Suprapubic skin (tissue), 4 donors: ENCODE measurements at regions not wholly inside any gene's neighbourhood (a gene's known extent, or its start where the extent isn't known, plus 50 kb on each side); places are given as distances from the start of the nearest gene placed in this dataset.

ENCODE experiments used
- DNase-seq, 2 donors: peaks; one replicate each; pipeline ENCODE4 v3.0.0-alpha.2; 2019; ENCODE audit warnings: low spot score in 2 of 2
- H3K27ac ChIP-seq: fragments of 200-600 bp; sonication (generic); one replicate; pipeline ENCODE4 v1.5.1; 2019
- H3K27me3 ChIP-seq: fragments of 200-600 bp; sonication (generic); one replicate; pipeline ENCODE4 v1.5.1; 2019
- H3K36me3 ChIP-seq: fragments of 200-600 bp; sonication (generic); one replicate; pipeline ENCODE4 v1.5.1; 2019
- H3K4me1 ChIP-seq: fragments of 200-600 bp; sonication (generic); one replicate; pipeline ENCODE4 v1.5.1; 2019
- H3K4me3 ChIP-seq: fragments of 200-600 bp; sonication (generic); one replicate; pipeline ENCODE4 v1.5.1; 2019; ENCODE audit warnings: mild to moderate bottlenecking
- H3K9me3 ChIP-seq: fragments of 200-600 bp; sonication (generic); one replicate; pipeline ENCODE4 v1.5.1; 2019
- CTCF ChIP-seq, 2 donors: fragments of 200-600 bp in 1 of 2; fragments of 450-650 bp in 1 of 2; sonication (generic) in 1 of 2; IDR thresholded peaks; one replicate each; pipeline ENCODE4 v1.5.1; 2016 to 2019; ENCODE audit warnings: antibody characterized with exemption in 2 of 2, mild to moderate bottlenecking in 1 of 2, moderate library complexity in 1 of 2
- EP300 ChIP-seq: sonication (generic); formaldehyde crosslinking; IDR thresholded peaks from one replicate; pipeline ENCODE4 v1.6.1; 2017; ENCODE audit warnings: antibody characterized with exemption
- POLR2A ChIP-seq, 2 donors: fragments of 450-650 bp; IDR thresholded peaks; one replicate each; pipeline ENCODE4 v1.6.1; 2017; ENCODE audit warnings: antibody characterized with exemption in 2 of 2, mild to moderate bottlenecking in 2 of 2, moderate library complexity in 2 of 2
- POLR2AphosphoS5 ChIP-seq, 3 donors: sonication (generic); formaldehyde crosslinking; IDR thresholded peaks; one replicate each; pipeline ENCODE4 v1.6.1; 2017; ENCODE audit warnings: antibody characterized with exemption in 3 of 3
- WGBS: methylation state at CpG from one replicate; pipeline ENCODE4 v1.1.5; 2018; 5-methylcytosine and 5-hydroxymethylcytosine counted together

GRCh38 chr6:54578261-54578660 is 268.3 kb upstream of the FAM83B start:
- Histone ChIP-seq H3K4me1 (no peaks in the 10 kb centered on the region), H3K27me3 (no peaks in the 10 kb centered on the region), H3K4me3 (no peak overlapping the region), H3K27ac (no peak overlapping the region), H3K36me3 (no peaks in the 10 kb centered on the region), H3K9me3 (no peaks in the 10 kb centered on the region)
- DNase-seq: no peak
- TF ChIP-seq POLR2AphosphoS5 (IDR thresholded peaks at IDR 0.05) (no peak), POLR2A (IDR thresholded peaks at IDR 0.05) (no peak), EP300 (no peak), CTCF (IDR thresholded peaks at IDR 0.05) (no peak)
- 27% methylated on average over 3 of the region's 3 CpGs for WGBS

- H3K9me3 ChIP-seq: no peaks in the 10 kb centered on the region
- TF ChIP-seq POLR2A (IDR thresholded peaks at IDR 0.05): no peak
- no peak for TF ChIP-seq CTCF (IDR thresholded peaks at IDR 0.05)
- no peak for TF ChIP-seq POLR2AphosphoS5 (IDR thresholded peaks at IDR 0.05)
- TF ChIP-seq EP300: no peak
- H3K4me1 ChIP-seq: no peaks in the 10 kb centered on the region
- H3K27me3 ChIP-seq: no peaks in the 10 kb centered on the region
- no peak for DNase-seq
- no peaks in the 10 kb centered on the region for H3K36me3 ChIP-seq
- H3K4me3 ChIP-seq: no peak overlapping the region
- 74% methylated on average over 2 of the region's 2 CpGs for WGBS
- H3K27ac ChIP-seq: no peak overlapping the region
Measured at GRCh38 chr6:54579011-54579410, 267.6 kb upstream of the FAM83B start.

GRCh38 chr6:54586251-54586650 is 260.3 kb upstream of the FAM83B start:
- no peak overlapping the region for H3K27ac ChIP-seq
- H3K27me3 ChIP-seq: no peaks in the 10 kb centered on the region
- no peaks in the 10 kb centered on the region for H3K9me3 ChIP-seq
- H3K4me1 ChIP-seq: no peaks in the 10 kb centered on the region
- no peaks in the 10 kb centered on the region for H3K36me3 ChIP-seq
- no peak overlapping the region for H3K4me3 ChIP-seq
- TF ChIP-seq POLR2AphosphoS5 (IDR thresholded peaks at IDR 0.05): no peak
- TF ChIP-seq EP300: no peak
- no peak for TF ChIP-seq CTCF (IDR thresholded peaks at IDR 0.05)
- TF ChIP-seq POLR2A (IDR thresholded peaks at IDR 0.05): no peak
- DNase-seq: no peak

- Histone ChIP-seq H3K4me3 (no peak overlapping the region), H3K27ac (no peak overlapping the region), H3K36me3 (no peaks in the 10 kb centered on the region), H3K27me3 (no peaks in the 10 kb centered on the region), H3K4me1 (no peaks in the 10 kb centered on the region), H3K9me3 (no peaks in the 10 kb centered on the region)
- TF ChIP-seq EP300 (no peak), CTCF (IDR thresholded peaks at IDR 0.05) (no peak), POLR2AphosphoS5 (IDR thresholded peaks at IDR 0.05) (no peak), POLR2A (IDR thresholded peaks at IDR 0.05) (no peak)
- no peak for DNase-seq
- 71% methylated on average over 3 of the region's 3 CpGs for WGBS
Measured at GRCh38 chr6:54587277-54587676, 259.3 kb upstream of the FAM83B start.

GRCh38 chr6:54588176-54588575 is 258.4 kb upstream of the FAM83B start:
- Histone ChIP-seq H3K36me3 (no peaks in the 10 kb centered on the region), H3K27me3 (no peaks in the 10 kb centered on the region), H3K27ac (no peak overlapping the region), H3K9me3 (no peaks in the 10 kb centered on the region), H3K4me3 (no peak overlapping the region), H3K4me1 (no peaks in the 10 kb centered on the region)
- 79% methylated on average over 1 of the region's 1 CpG for WGBS
- TF ChIP-seq EP300 (no peak), POLR2AphosphoS5 (IDR thresholded peaks at IDR 0.05) (no peak), POLR2A (IDR thresholded peaks at IDR 0.05) (no peak), CTCF (IDR thresholded peaks at IDR 0.05) (no peak)
- no peak for DNase-seq
